GM12864 (cell line): ENCODE measurements at regions not wholly inside any gene's neighbourhood (a gene's known extent, or its start where the extent isn't known, plus 50 kb on each side); places are given as distances from the start of the nearest gene placed in this dataset.
"Not testable (repeated sequence)": the region's sequence is repeated elsewhere in the genome, so short reads cannot be mapped to it uniquely, and the experiment has no call there.

ENCODE experiments used
- DNase-seq: peaks from one replicate; pipeline ENCODE4 v3.0.0-alpha.2; 2011; ENCODE audit warnings: low read depth
- H3K4me3 ChIP-seq: 2 replicates; pipeline ENCODE4 v1.5.1; 2011; ENCODE audit warnings: mild to moderate bottlenecking, low read depth, low read length, control low read depth
- TF ChIP-seq, protein P1 (sequence below): IDR thresholded peaks from 2 replicates; pipeline ENCODE4 v1.5.1; 2011; ENCODE audit warnings: low read depth, mild to moderate bottlenecking, moderate library complexity, low read length, control low read depth, inconsistent platforms; ENCODE audit errors: missing control alignments

GRCh38 chr21:6363591-6363990 lies 4157.8 kb upstream of the TPTE start:
- DNase-seq, H3K4me3 ChIP-seq: not testable (repeated sequence)

DNA sequence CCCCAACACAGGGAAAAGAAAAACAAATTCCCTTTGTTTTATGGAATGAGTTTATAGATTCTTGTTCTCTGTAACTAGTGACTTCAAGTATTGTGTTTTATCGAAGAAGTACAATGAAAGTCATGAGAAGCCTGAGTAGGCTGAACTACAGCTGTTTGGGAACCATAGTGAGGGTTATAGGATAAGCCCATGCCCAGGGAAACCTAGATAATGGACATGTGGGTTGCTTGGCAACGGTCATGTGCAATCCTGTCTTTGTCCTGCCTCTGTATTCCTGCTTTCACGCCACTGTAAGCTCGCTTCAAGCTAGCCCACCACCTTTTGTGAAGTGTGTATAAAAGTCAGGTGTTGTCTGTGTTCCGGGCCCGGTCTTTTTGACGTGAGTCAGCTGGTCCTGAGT lies 4152.6 kb upstream of the TPTE start:
- peak overlapping the region; percentile 40 for H3K4me3 ChIP-seq
- DNase-seq, result not testable (repeated sequence)

GRCh38 chr21:6373253-6373652 lies 4148.1 kb upstream of the TPTE start:
- H3K4me3 ChIP-seq, result peak overlapping the region; percentile 41; the same call in 1 of the 2 replicates
- not testable (repeated sequence) for DNase-seq

GRCh38 chr21:6374232-6374631 lies 4147.2 kb upstream of the TPTE start:
- DNase-seq, result not testable (repeated sequence)

DNA sequence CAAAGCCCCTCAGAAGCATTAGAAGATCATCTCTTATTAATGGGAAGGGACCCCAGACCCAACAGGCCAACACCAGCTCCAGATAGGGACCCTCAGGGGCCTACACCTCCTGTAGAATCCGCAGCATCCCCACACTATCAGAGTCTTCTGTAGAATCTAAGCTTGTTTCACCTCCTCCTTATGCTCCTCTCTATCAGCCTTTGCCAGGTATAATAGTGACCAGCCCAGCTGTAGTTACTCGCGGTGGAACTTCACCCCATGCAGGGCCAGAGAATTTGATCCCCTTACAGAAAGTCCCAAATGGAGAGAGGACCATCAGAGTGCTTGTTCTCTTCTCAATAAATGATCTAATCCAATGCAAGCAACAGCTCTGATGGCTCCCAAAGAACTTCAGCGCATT lies 4146.5 kb upstream of the TPTE start:
- H3K4me3 ChIP-seq, DNase-seq: not testable (repeated sequence)

More at GRCh38 chr21:6374232-6374631, 4147.2 kb upstream of the TPTE start:
- TF ChIP-seq, protein P1, sequence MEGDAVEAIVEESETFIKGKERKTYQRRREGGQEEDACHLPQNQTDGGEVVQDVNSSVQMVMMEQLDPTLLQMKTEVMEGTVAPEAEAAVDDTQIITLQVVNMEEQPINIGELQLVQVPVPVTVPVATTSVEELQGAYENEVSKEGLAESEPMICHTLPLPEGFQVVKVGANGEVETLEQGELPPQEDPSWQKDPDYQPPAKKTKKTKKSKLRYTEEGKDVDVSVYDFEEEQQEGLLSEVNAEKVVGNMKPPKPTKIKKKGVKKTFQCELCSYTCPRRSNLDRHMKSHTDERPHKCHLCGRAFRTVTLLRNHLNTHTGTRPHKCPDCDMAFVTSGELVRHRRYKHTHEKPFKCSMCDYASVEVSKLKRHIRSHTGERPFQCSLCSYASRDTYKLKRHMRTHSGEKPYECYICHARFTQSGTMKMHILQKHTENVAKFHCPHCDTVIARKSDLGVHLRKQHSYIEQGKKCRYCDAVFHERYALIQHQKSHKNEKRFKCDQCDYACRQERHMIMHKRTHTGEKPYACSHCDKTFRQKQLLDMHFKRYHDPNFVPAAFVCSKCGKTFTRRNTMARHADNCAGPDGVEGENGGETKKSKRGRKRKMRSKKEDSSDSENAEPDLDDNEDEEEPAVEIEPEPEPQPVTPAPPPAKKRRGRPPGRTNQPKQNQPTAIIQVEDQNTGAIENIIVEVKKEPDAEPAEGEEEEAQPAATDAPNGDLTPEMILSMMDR, result peak; percentile 17
- not testable (repeated sequence) for H3K4me3 ChIP-seq

GRCh38 chr21:6375776-6376175 lies 4145.6 kb upstream of the TPTE start:
- H3K4me3 ChIP-seq, result not testable (repeated sequence)

DNA sequence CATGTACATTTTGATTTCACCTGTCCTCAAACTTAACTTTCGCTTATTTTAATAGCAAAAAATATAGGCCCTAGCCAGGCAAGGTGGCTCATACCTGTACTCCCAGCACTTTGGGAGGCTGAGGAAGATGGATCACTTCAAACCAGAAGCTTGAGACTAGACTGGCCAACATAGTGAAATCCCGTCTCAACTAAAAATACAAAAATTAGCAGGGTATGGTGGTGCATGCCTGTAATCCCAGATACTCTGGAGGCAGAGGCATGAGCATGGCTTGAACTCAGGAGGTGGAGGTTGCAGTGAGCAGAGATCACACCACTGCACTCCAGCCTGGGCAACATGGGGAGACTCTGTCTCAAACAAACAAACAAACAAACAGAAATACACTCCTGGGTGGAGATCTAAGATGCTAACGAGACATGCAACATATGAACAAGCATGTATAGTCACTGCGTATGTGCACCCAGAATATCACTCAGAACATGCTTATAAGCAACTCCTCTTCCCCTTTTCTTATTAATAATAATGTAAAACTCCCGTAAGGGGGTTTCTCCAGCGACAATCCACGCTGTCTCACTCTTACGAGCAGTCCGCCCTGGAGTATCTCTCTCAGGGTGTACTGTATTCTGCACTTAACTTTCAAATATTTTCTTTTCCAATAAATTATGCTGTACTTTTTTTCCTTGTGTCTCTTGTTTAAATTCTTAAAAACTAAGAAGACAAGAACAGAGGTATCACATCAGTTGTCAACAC lies 4144.9 kb upstream of the TPTE start:
- not testable (repeated sequence) for DNase-seq, H3K4me3 ChIP-seq

More at GRCh38 chr21:6375776-6376175, 4145.6 kb upstream of the TPTE start:
- not testable (repeated sequence) for DNase-seq
